ENCODE measurements at regions not wholly inside any gene's neighbourhood (a gene's known extent, or its start where the extent isn't known, plus 50 kb on each side); places are given as distances from the start of the nearest gene placed in this dataset.

- H3K4me1 ChIP-seq, result no peaks in the 10 kb centered on the region
Observed at GRCh38 chr1:239572183-239572582, 185.8 kb downstream of the CHRM3 start.

GRCh38 chr1:239574112-239574511, 187.7 kb downstream of the CHRM3 start:
- 77% methylated on average over 2 of the region's 2 CpGs for WGBS
- no peak for TF ChIP-seq POLR2A (IDR thresholded peaks at IDR 0.05)
- TF ChIP-seq EP300 (IDR thresholded peaks at IDR 0.05), result no peak
- no peak for TF ChIP-seq CTCF (IDR thresholded peaks at IDR 0.05)
- TF ChIP-seq POLR2AphosphoS5 (IDR thresholded peaks at IDR 0.05), result no peak
- H3K27me3 ChIP-seq, result no peaks in the 10 kb centered on the region

More at GRCh38 chr1:239572183-239572582, 185.8 kb downstream of the CHRM3 start:
- 89% methylated on average over 4 of the region's 4 CpGs for WGBS
- Histone ChIP-seq H3K27me3 (no peaks in the 10 kb centered on the region), H3K9me3 (no peaks in the 10 kb centered on the region), H3K4me3 (no peak overlapping the region), H3K27ac (no peak overlapping the region), H3K36me3 (no peaks in the 10 kb centered on the region)
- TF ChIP-seq POLR2AphosphoS5 (IDR thresholded peaks at IDR 0.05) (no peak), EP300 (IDR thresholded peaks at IDR 0.05) (no peak), POLR2A (IDR thresholded peaks at IDR 0.05) (no peak), CTCF (IDR thresholded peaks at IDR 0.05) (no peak)
- no peak for DNase-seq (ENCODE audit: low spot score in 2 of 2)

GRCh38 chr1:239575113-239575512, 188.7 kb downstream of the CHRM3 start:
- no peak overlapping the region for H3K4me3 ChIP-seq

More at GRCh38 chr1:239574112-239574511, 187.7 kb downstream of the CHRM3 start:
- H3K36me3 ChIP-seq, result no peaks in the 10 kb centered on the region
- no peak overlapping the region for H3K27ac ChIP-seq
- DNase-seq (ENCODE audit: low spot score in 2 of 2), result no peak
- no peaks in the 10 kb centered on the region for H3K9me3 ChIP-seq
- no peaks in the 10 kb centered on the region for H3K4me1 ChIP-seq
- no peak overlapping the region for H3K4me3 ChIP-seq

GRCh38 chr1:239583536-239583935, 197.2 kb downstream of the CHRM3 start:
- H3K27ac ChIP-seq, result no peak overlapping the region
- no peaks in the 10 kb centered on the region for H3K4me1 ChIP-seq
- no peak for DNase-seq (ENCODE audit: low spot score in 2 of 2)
- TF ChIP-seq POLR2AphosphoS5 (IDR thresholded peaks at IDR 0.05) (no peak), EP300 (IDR thresholded peaks at IDR 0.05) (no peak), CTCF (IDR thresholded peaks at IDR 0.05) (no peak), POLR2A (IDR thresholded peaks at IDR 0.05) (no peak)
- no peak overlapping the region for H3K4me3 ChIP-seq
- H3K9me3 ChIP-seq, result no peaks in the 10 kb centered on the region
- H3K36me3 ChIP-seq, result no peaks in the 10 kb centered on the region
- 60% methylated on average over 1 of the region's 1 CpG for WGBS
- H3K27me3 ChIP-seq, result no peaks in the 10 kb centered on the region

More at GRCh38 chr1:239575113-239575512, 188.7 kb downstream of the CHRM3 start:
- H3K27me3 ChIP-seq, result no peaks in the 10 kb centered on the region
- no peaks in the 10 kb centered on the region for H3K4me1 ChIP-seq
- H3K9me3 ChIP-seq, result no peaks in the 10 kb centered on the region
- no peak for DNase-seq (ENCODE audit: low spot score in 2 of 2)
- 79% methylated on average over 2 of the region's 2 CpGs for WGBS
- no peaks in the 10 kb centered on the region for H3K36me3 ChIP-seq
- TF ChIP-seq EP300 (IDR thresholded peaks at IDR 0.05) (no peak), CTCF (IDR thresholded peaks at IDR 0.05) (no peak), POLR2A (IDR thresholded peaks at IDR 0.05) (no peak), POLR2AphosphoS5 (IDR thresholded peaks at IDR 0.05) (no peak)
- no peak overlapping the region for H3K27ac ChIP-seq

- H3K27me3 ChIP-seq, result no peaks in the 10 kb centered on the region
- TF ChIP-seq POLR2AphosphoS5 (IDR thresholded peaks at IDR 0.05) (no peak), POLR2A (IDR thresholded peaks at IDR 0.05) (no peak), EP300 (IDR thresholded peaks at IDR 0.05) (no peak), CTCF (IDR thresholded peaks at IDR 0.05) (no peak)
- H3K36me3 ChIP-seq, result no peaks in the 10 kb centered on the region
- H3K4me1 ChIP-seq, result no peaks in the 10 kb centered on the region
- H3K9me3 ChIP-seq, result no peaks in the 10 kb centered on the region
- no peak for DNase-seq (ENCODE audit: low spot score in 2 of 2)
- no peak overlapping the region for H3K27ac ChIP-seq
- no peak overlapping the region for H3K4me3 ChIP-seq
Observed at GRCh38 chr1:239586128-239586527, 199.8 kb downstream of the CHRM3 start.

All from suprapubic skin (tissue), 4 donors.